A673 (cell line): ENCODE measurements at regions not wholly inside any gene's neighbourhood (a gene's known extent, or its start where the extent isn't known, plus 50 kb on each side); places are given as distances from the start of the nearest gene placed in this dataset.

Source experiments
- EZH2 ChIP-seq: fragments of 200-600 bp; sonication (generic); IDR thresholded peaks from 2 replicates; pipeline ENCODE4 v1.6.1; 2017; ENCODE audit warnings: borderline replicate concordance, low read depth, mild to moderate bottlenecking, mixed read lengths, antibody characterized with exemption, low read length; ENCODE audit not compliant: poor library complexity, severe bottlenecking
- TF ChIP-seq, protein P1 (sequence below): fragments of 300-800, 200-600 bp; sonication (generic); conservative IDR thresholded peaks from 2 replicates; pipeline ENCODE4 v1.5.1; 2017; ENCODE audit warnings: low read depth, mild to moderate bottlenecking, antibody characterized with exemption, low read length, moderate library complexity, mixed read lengths

DNA sequence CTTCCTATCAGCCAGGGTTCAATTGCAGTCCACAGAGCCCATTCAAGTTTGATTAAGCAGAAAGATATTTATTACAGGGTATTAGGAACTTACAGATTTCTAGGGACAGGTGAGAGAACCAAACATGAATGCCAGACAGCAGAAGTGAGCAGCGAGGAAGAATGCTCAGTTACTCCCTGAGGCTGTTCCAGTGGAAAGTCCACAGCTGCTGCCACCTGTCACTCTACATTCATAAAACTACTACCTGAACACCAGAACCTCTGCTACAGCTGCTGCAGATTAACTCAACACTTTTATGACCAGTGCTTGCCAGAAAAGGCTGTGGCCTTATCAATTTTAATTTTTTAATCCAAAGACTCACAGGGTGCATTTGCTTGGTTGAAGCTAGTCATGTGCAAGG is 325.4 kb upstream of the ONECUT1 start:
- TF ChIP-seq, protein P1, sequence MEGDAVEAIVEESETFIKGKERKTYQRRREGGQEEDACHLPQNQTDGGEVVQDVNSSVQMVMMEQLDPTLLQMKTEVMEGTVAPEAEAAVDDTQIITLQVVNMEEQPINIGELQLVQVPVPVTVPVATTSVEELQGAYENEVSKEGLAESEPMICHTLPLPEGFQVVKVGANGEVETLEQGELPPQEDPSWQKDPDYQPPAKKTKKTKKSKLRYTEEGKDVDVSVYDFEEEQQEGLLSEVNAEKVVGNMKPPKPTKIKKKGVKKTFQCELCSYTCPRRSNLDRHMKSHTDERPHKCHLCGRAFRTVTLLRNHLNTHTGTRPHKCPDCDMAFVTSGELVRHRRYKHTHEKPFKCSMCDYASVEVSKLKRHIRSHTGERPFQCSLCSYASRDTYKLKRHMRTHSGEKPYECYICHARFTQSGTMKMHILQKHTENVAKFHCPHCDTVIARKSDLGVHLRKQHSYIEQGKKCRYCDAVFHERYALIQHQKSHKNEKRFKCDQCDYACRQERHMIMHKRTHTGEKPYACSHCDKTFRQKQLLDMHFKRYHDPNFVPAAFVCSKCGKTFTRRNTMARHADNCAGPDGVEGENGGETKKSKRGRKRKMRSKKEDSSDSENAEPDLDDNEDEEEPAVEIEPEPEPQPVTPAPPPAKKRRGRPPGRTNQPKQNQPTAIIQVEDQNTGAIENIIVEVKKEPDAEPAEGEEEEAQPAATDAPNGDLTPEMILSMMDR = no peak
- no peak for TF ChIP-seq EZH2
